ENCODE measurements at regions not wholly inside any gene's neighbourhood (a gene's known extent, or its start where the extent isn't known, plus 50 kb on each side); places are given as distances from the start of the nearest gene placed in this dataset.

GRCh38 chr14:83163016-83163415 is 1629.4 kb upstream of the SEL1L start:
- Histone ChIP-seq H3K36me3 (ENCODE audit: control insufficient read depth in 2 of 2, insufficient read depth in 1 of 2, low read length in 2 of 2) (no peaks in the 10 kb centered on the region), H3K9me3 (ENCODE audit: control insufficient read depth, insufficient read depth, low read depth, low read length) (no peaks in the 10 kb centered on the region), H3K27ac (ENCODE audit: extremely low read depth, low read depth, low read length) (no peak overlapping the region), H3K4me1 (ENCODE audit: control insufficient read depth, insufficient read depth, low read length) (no peaks in the 10 kb centered on the region), H3K4me3 (ENCODE audit: low read depth, low read length) (no peak overlapping the region)
- TF ChIP-seq ZNF624 (tag by site-specific recombination; IDR thresholded peaks at IDR 0.05) (no peak), ZNF214 (tag by site-specific recombination; IDR thresholded peaks at IDR 0.05; ENCODE audit: borderline replicate concordance) (no peak), ZNF518A (tag by site-specific recombination; conservative IDR thresholded peaks at IDR 0.05; ENCODE audit: low read depth) (no peak), GFI1B (tag by site-specific recombination; IDR thresholded peaks at IDR 0.05) (no peak), SETDB1 (IDR thresholded peaks at IDR 0.05; ENCODE audit: insufficient read length, low read length) (no peak), ZBTB44 (tag by site-specific recombination; IDR thresholded peaks at IDR 0.05) (no peak), FEZF1 (tag by site-specific recombination; IDR thresholded peaks at IDR 0.05) (no peak), ZNF266 (tag by site-specific recombination; IDR thresholded peaks at IDR 0.05; ENCODE audit: low read depth) (no peak), ZNF777 (tag by site-specific recombination; IDR thresholded peaks at IDR 0.05; ENCODE audit: borderline replicate concordance) (no peak), GLIS2 (tag by site-specific recombination; IDR thresholded peaks at IDR 0.05) (no peak)
- CTCF ChIA-PET: no interaction called here
- POLR2A ChIA-PET: no interaction called here

- Histone ChIP-seq H3K4me1 (ENCODE audit: control insufficient read depth, insufficient read depth, low read length) (no peaks in the 10 kb centered on the region), H3K9me3 (ENCODE audit: control insufficient read depth, insufficient read depth, low read depth, low read length) (no peaks in the 10 kb centered on the region), H3K4me3 (ENCODE audit: low read depth, low read length) (no peak overlapping the region), H3K36me3 (ENCODE audit: control insufficient read depth in 2 of 2, insufficient read depth in 1 of 2, low read length in 2 of 2) (no peaks in the 10 kb centered on the region), H3K27ac (ENCODE audit: extremely low read depth, low read depth, low read length) (no peak overlapping the region)
- TF ChIP-seq ZSCAN23 (tag by site-specific recombination; IDR thresholded peaks at IDR 0.05) (no peak), ZNF704 (tag by site-specific recombination; IDR thresholded peaks at IDR 0.05) (no peak), ZNF138 (tag by site-specific recombination; IDR thresholded peaks at IDR 0.05; ENCODE audit: borderline replicate concordance) (no peak)
- POLR2A ChIA-PET: no interaction called here
- CTCF ChIA-PET: no interaction called here
Measured at GRCh38 chr14:83164016-83164415, 1630.4 kb upstream of the SEL1L start.

GRCh38 chr14:83164591-83164990 is 1630.9 kb upstream of the SEL1L start:
- H3K9me3 ChIP-seq (ENCODE audit: control insufficient read depth, insufficient read depth, low read depth, low read length): no peaks in the 10 kb centered on the region
- no peak overlapping the region for H3K4me3 ChIP-seq (ENCODE audit: low read depth, low read length)
- H3K27ac ChIP-seq (ENCODE audit: extremely low read depth, low read depth, low read length): no peak overlapping the region
- no peaks in the 10 kb centered on the region for H3K4me1 ChIP-seq (ENCODE audit: control insufficient read depth, insufficient read depth, low read length)
- no peaks in the 10 kb centered on the region for H3K36me3 ChIP-seq (ENCODE audit: control insufficient read depth in 2 of 2, insufficient read depth in 1 of 2, low read length in 2 of 2)
- POLR2A ChIA-PET: no interaction called here
- CTCF ChIA-PET: interaction anchor here (1.1 kb wide), 1 partner anchor 13 kb away, joined by 3 read pairs; no protein-coding TSS in a partner anchor
- TF ChIP-seq ZNF175 (tag by site-specific recombination; IDR thresholded peaks at IDR 0.05) (no peak), BCL11B (tag by site-specific recombination; IDR thresholded peaks at IDR 0.05; ENCODE audit: low read depth) (no peak), ZNF174 (tag by site-specific recombination; IDR thresholded peaks at IDR 0.05) (no peak), ZNF629 (tag by site-specific recombination; IDR thresholded peaks at IDR 0.05) (no peak), YY1 (tag by site-specific recombination; IDR thresholded peaks at IDR 0.05) (no peak), PATZ1 (tag by site-specific recombination; IDR thresholded peaks at IDR 0.05) (no peak), ZNF660 (tag by site-specific recombination; IDR thresholded peaks at IDR 0.05) (no peak), ZNF521 (tag by site-specific recombination; IDR thresholded peaks at IDR 0.05) (no peak), ZBTB1 (tag by site-specific recombination; IDR thresholded peaks at IDR 0.05) (no peak), HOXA7 (CRISPR knock-in tag; IDR thresholded peaks at IDR 0.05; ENCODE audit: borderline replicate concordance) (no peak), SALL2 (tag by site-specific recombination; IDR thresholded peaks at IDR 0.05; ENCODE audit: borderline replicate concordance) (no peak), ZSCAN23 (tag by site-specific recombination; IDR thresholded peaks at IDR 0.05) (no peak)
